Hematopoietic multipotent progenitor cell treated with erythropoietin and hydrocortisone succinate and interleukin-3 and kit ligand, for 4 days (in vitro differentiated cells): ENCODE measurements at regions not wholly inside any gene's neighbourhood (a gene's known extent, or its start where the extent isn't known, plus 50 kb on each side); places are given as distances from the start of the nearest gene placed in this dataset.

Source experiments
- DNase-seq: peaks from one replicate; pipeline ENCODE4 v3.0.0-alpha.2; 2015

DNA sequence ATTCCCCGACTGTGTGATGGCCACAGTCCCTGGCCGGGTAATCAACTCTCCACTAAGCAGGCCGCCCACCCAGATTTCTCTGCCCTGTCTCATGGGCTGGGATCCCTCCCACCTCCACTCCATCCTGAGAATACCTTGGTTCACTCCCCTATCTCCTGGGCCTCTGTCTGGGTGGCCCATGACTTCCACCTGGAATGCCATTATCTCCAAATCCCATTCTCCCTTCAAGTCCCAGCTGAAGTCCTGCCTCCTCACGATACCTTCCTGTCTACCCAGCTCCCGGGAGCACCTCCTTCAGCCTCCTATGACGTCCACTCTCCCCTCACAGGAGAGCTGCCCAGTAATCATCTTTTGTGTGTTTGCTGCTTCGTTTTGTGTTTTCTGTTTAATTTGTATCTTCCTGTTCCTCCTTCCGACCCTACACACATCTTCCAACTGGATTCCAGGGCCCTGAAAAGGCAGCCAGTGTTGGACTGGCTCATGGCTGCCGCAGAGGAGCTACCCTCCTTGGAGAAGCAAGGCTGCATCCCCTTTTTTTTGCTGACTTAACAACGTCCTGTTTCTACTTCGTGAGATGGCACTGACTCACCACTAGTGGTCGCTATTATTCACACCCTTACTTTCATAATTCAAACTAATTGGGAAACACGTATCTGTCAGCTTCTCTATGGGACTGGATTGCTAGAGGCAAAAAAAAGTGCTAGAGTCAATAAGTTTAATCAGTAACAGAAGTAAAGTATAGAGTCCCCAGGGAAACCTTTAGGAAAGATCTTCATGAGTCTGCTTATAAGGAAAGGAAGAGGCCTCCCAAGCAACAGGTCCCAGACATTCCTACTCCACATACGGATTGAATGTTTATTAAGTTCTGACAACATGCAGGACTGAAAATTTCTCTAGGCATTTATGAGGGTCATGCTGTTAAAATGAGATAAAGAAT is 171.9 kb upstream of the GATA6 start:
- peak; percentile 78 for DNase-seq

DNA sequence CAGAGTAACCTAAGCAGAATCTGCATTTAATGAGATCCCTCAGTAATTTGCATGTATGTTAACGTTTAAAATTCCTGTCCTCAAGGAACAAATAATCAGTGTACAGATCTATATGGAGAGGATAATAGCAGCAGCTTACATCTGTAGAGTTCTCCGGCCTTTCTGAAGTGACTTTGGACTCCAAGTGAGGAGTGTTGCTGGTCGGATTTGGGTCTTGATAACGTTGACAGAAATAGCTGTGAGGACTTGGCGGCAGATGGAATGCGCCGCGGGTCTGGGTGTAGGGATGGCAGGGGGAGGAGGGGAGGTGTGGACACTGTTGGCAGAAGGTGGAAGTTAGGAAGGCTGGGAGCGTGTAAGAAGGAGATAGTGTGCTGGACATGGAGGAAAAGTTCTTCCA is 170.9 kb upstream of the GATA6 start:
- DNase-seq: no peak

DNA sequence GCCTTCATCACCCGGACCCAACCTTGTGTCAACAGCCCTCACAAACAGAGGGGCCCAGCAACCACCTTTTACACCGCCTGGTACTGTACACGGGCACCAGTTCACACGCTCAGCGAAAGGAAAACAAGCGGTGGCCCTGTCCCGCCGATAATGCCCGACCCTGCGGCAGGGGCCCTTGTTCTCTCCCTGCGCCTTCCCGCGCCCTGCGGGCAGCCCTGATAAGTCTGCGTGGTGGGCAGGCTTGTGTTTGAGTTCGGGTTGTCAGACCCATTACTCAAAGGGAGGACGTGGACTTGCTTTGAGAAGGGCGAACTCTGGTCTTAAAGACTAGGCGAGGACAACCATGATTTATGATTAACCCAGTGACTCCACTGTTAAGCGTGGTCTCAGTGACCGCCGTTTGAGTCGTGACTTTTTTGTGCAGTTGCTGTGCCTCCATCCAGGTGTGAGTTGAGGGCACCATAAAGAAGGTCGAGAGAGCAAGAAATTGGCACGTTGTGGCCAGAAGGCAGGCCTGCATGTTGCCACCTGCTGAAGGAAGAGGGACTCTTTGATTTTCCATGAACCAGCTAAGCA is 167.4 kb upstream of the GATA6 start:
- DNase-seq: no peak

DNA sequence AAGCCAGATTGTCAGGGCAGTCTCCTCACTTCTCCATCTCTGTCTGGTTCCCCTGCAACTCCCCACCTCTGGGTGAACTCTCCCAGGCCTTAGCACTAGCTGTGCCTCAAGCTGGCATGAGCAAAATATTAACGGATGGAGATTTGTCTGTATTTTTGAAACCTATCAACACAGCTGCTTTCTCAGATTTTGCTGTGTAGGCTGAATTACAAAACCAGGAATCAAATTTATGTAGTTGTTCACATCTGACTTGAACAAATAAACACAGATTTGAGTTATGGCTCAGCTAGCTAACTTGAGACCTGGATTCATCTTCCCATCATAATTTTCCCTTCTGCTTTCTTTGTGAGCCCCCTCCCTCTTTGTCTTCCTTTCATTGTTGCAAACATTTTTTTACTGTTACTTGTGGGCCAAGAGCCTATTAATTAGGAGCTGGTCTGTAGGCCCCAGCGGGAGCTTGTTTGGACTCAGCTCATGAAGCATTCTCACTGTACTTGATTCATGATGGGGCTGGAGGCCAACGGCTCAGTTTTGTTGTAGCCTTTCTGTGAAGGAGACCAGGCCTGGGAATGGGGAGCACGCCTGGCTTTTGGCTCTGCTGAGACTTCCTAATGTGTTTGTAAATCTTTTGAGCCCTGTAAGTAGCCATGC is 164.1 kb upstream of the GATA6 start:
- no peak for DNase-seq

DNA sequence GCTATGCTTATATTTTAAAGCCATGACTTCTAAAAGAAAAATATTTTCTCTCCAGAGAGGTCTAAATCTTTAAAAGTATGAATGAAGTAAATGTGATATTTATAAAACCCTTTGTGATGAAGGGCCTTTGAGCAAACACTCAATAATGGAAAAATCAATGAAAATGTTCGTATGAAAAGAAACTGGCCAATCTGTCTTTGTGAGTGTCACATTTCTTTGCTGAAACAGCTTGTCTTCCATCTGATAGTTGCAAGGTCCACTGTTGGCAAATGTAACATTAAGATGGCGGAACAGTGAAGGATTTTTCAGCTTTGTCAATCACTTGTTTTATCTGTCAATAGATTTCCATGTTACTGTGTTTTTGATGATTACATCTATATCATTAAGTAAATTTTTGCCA is 162.9 kb upstream of the GATA6 start:
- no peak for DNase-seq

DNA sequence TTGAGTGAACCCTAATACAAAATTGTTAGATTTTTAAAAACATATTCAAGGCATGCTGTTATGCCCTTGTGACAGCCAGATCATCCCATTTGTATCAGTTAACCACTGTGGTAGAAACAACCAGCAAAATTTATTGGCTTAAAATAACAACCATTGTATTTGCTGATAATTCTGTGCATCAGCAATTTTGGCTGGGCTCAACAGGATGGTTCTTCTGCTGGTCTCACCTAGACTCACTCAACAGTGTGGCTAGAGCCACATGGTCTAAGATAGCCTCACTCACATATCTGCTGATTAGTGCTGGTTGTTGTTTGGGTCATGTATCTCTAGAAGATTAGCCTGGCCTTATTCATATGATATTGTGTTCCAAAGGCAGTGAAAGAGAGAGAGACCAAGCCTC is 160.1 kb upstream of the GATA6 start:
- DNase-seq: no peak

DNA sequence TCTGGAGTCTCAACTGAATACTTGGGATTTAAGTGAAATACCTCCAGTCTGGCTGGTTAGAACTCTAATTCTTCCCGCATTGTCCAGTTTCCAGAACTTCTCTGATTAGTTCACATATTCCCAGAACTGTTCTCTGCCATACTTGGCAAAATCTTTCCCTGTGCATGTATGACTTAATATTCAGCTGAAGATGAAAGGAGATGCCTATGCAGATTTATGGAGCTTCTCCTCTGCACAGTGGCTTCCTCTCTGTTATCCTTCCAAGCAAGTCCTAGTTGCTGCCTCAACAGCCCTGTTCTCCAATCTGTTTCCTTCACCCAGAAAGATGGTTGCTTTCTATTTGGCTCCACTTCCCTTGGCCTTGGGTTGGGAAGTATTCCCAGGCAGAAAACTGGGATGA is 155.4 kb upstream of the GATA6 start:
- DNase-seq: no peak

DNA sequence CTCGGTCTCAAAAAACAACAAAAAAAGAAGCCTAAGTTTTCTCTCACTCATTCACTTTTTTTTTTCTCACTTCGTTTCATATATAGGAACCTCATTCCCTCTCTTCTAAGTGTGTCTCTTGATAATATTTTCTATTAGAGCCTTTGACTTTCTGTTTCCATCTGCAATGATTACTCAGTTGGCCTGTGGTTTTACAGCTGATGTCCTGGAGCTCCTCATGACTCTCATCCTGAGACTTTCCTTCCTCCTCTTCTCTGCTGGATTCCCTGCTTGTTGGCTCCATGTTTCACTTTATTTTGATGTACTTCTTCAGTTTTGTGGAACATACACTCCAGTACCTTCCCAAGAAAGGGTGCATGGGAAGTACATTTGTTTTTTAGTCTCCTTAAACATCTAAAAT is 154.2 kb upstream of the GATA6 start:
- no peak for DNase-seq

DNA sequence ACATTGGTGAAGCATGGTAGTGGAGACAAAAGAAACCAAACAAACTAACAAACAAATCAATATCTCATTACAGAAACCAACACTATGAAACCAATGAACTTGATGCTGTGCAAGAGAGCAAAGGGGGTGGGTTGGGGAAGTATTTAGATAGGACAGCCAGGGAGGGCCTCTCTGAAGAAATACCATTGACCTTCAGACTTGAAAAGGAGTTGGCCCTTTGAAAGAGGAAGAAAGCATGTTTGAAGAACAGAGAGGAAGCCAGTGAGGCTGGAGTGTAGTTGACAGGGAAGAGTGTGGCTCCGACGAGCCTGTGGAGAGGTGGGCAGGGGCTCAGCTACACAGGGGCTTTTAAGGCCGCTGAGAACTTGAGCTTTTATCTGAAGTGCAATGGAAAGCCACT is 151.0 kb upstream of the GATA6 start:
- no peak for DNase-seq

DNA sequence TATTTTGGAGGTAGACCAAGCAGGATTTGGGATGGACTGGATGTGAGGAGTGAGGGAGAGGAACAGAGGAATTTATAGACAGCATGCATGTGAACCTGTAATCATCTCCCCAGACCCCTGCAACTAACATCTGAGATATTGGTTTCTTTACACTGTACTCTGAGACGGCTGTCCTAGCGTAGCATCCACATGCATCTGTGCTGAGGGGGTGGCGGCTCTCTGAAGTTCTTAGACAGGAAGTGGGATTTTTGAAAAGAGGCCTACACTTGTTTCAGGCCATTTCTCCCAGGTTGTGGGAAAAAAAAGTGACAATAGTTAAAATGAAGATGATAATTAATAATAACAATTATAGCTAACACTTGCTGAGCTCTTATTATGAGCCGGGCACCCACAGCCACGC is 150.2 kb upstream of the GATA6 start:
- no peak for DNase-seq

DNA sequence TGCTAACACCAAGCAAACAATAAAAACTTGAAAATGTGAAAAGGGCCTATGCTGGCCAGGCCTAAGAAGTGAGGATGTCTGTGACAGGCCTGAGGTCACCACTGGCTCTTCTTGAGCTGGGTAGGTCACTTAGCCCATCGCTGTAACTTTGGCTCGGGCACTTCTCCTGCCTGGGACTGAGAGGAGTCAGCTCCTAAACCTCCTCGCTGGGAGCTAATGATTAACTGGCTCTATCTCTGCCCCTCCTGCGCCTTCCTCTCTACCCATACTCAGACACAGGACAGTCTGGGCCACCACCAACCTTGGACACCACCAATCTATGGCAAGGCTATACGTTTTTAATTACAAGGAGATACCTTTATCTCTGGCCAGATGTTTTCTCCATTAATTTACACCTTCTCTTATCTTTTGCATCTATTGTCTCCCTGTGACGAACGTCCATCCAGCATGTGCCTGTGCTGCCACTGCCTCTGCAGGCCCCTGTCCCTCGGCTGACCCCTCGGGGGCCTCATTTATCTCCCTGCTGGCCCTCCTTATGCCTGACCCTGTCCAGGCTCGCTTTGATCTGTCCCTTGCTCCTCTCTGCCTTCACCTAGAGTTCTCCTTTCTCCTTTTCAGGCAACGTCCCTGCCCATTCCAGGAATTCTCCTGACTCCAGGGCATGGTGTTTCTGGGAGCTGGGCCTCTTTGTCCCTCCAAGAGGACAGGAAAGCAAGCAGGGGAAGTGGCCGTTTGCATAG is 149.1 kb upstream of the GATA6 start:
- DNase-seq: no peak

DNA sequence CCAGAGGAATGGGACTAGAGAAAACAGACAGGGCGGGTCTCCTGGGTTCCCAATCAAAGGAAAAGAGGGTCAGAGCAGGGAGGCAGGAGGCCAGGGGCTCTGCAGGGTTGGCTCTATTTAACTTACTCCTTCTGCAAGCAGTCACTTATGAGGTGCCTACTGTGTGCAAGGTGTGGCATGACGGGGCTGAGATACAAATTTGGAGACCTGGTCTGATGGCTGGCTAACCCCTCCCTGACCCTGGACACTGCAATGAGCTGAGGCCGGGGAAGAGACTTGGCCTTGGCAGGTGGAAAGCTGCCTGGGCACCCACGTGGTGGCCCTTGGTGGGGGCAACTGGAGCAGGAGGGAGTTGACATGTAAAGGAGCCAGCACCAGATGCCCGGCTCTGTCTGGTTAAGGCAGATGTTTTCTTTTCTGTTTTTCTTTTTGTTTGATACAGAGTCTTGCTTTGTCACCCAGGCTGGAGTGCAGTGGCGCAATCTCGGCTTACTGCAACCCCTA is 148.5 kb upstream of the GATA6 start:
- no peak for DNase-seq

DNA sequence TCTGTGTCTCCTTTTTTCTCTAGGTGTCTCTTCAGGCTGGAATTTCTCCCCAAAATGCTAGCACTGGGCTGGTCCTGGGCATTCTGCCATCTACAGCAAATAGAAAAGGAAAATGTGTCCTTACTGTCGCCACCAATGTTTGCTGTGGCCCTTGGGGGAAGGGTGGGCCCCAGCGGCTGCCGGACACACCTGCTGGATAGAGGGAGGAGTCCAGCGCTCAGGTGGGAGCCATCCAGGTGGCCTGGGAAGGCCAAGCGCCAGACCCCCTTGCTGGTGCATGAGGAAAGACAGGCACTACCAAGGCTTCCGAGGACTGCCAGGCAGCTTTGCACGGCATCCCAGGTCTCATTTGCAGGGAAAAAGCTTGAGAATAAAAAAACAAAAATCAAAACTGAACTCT is 147.7 kb upstream of the GATA6 start:
- no peak for DNase-seq

DNA sequence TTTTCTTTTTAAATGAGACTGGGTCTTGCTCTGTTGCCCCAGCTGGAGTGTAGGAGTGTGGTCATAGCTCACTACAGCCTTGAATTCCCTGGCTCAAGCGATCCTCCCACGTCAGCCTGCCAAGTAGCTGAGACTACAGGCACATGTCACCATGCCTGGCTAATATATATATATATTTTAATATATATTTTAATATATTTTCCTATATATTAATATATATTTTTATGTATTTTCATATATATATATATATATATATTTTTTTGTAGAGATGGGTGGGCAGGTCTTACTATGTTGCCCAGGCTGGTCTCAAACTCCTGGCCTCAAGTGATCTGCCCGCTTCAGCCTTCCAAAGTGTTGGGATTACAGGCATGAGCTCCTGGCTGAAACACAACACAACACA is 144.5 kb upstream of the GATA6 start:
- no peak for DNase-seq

DNA sequence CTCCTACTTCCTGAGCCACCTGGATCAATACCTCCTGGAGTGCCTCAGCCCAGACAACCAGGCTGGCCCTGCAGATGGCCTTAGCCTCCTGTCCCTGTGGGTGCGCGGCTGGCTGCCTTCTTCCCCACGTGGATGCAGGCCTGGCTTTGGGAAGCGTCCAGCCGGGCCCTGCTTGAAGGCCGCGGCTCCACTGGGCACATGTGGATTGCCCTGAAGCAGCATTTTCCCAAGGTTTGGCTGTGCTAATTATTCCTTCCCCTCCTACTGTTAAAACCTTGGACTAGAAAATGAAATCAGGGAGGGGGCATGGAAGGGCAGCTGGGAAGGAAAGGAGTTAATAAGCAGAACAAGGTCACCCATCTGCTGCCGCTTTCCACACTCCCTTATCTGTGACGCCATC is 143.0 kb upstream of the GATA6 start:
- DNase-seq: no peak

DNA sequence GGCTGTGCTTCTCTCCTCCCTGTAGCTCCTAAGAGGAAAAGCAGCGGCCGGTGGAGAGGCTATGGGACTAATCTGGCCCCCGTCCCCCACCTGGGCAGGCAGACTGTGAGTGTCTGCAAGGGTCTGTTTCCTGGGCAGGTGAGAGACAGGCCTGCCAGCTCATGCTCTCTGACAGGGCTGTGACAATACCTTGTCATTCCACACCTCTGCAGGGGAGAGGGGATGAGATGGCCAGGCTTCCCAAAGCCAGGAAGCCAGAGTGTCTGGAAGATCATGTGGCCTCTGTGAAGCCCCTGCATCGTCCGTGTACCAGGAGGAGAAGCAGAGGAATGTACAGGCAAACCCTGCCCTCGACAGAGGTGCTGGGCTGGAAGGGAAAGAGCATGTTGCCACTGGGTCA is 142.5 kb upstream of the GATA6 start:
- no peak for DNase-seq

DNA sequence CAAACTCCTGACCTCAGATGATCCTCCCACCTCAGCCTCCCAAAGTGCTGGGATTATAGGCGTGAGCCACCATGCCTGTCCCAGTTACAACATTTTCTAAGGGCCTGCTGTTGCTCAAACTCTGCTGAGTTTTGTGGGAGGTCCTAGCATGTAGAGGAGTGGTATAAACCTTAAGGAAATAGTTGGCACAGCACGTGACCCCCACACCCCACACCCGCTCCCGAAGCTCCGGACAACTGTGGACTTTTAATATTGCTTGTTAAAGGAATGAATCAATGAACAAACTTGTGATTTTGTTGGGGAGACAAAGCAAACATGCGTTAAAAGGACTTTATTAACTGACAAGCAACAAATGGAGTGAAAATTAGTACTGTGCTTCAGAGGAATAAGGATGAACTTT is 137.8 kb upstream of the GATA6 start:
- DNase-seq: no peak

DNA sequence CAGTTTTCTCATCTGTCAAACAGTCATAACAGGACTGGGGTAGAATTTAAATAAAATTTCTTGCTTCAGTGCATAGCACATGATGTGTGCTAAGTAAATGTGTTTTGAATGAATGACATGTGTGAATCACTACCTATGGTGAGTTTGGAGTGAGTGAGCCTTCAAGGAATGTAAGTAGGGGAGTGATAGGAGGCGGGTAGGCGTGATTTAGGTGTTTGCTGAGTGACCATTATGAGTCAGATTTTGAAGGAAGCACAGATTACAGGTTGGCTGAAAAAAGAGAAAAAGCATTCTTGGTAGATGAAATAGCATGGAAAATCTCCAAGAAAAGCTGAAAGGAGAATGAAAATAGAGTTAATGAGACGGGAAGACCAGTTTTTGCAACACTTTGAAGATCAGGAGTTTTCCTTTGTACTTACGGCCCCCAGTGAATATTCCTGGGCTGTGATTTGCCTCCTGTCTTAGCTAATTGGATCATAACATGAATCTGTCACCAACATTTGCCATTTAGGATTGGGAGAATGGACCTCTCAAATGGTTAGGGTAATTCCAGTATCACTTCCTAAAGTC is 136.9 kb upstream of the GATA6 start:
- no peak for DNase-seq

DNA sequence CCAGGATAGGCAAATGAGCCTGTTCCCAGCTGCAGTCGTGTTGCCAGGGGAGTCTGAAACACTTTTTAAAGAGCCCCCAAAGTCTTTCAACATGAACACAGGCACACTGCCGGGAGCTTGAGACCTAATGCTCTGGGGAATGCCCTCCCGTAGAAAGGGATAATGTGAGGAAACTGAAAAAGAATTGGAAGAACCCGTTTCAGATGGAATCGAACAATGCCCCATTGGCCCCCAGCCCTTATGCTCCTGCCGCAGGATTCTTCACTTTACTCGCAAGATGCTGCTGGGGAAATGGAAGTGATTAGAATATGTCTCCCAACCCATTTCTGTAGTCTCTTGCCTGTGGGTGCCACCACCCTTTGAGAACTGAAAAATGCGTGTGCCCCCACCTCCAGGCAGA is 136.3 kb upstream of the GATA6 start:
- no peak for DNase-seq

DNA sequence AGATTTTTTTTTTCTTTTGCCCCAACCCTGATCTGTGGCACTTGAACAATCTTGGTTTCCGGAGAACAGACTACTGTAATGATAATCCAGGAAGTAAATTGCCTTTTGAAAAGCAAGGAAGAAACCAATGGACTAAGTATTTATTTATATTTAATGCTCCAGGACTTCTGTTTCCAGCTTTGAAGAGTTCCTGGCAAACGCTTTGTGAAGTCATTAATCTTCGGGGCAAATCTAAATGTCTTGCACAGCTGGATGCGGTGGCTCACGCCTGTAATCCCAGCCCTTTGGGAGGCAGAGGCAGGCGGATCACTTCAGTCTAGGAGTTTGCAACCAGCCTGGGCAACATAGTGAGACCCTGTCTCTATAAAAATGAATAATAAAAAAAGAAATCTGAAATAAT is 135.1 kb upstream of the GATA6 start:
- no peak for DNase-seq

DNA sequence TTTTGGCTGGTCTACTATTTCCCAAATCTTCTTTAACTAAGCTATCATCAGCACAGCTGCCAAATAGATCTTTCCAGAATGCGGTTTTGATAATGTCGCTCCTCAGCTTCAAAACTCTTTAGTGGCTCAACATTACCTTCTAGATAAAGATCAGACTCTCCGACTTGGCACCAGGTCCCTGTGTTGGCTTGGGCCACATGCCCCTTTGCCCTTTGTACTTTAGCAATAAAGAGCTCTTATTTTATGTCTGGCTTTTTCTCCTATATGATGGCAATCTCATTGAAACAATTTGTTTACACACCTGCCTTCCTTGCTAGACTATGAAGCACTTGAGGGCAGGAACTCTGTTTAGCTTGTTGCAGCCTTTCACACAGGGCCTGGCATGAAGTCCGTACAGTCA is 128.9 kb upstream of the GATA6 start:
- no peak for DNase-seq

DNA sequence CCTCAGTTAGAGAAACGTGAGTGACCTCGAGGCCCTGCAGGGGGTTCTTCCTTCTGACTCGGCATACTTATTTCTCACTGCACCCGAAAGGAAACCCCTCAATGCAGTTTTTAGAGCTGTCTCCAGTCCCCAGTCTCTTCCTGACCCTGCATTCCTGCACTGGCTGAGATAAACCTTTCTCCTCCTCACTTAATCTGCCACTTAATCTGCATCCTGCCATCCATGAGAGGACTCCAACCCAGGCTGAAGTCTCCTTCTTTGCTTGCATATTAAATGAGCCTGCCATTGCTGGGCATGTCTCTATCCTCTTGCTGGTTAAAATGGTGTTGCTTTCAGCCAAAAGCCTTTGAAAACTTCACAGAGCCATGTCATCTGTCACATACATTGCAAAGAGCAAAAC is 125.6 kb upstream of the GATA6 start:
- DNase-seq: no peak
